B cell (primary cell): ENCODE measurements at regions not wholly inside any gene's neighbourhood (a gene's known extent, or its start where the extent isn't known, plus 50 kb on each side); places are given as distances from the start of the nearest gene placed in this dataset.

Experiments
- CTCF ChIP-seq: fragments of 200-600 bp; IDR thresholded peaks from one replicate; pipeline ENCODE4 v1.8.0; 2022; ENCODE audit warnings: antibody characterized with exemption, mild to moderate bottlenecking
- EZH2 ChIP-seq: IDR thresholded peaks from 2 replicates; pipeline ENCODE4 v1.6.1; 2012; ENCODE audit warnings: borderline replicate concordance, low read depth, mild to moderate bottlenecking, moderate library complexity, low read length; ENCODE audit not compliant: insufficient read depth, poor library complexity, severe bottlenecking

GRCh38 chr1:55679971-55680370 lies 464.8 kb upstream of the USP24 start:
- TF ChIP-seq CTCF (no peak), EZH2 (no peak)
